ENCODE measurements at regions not wholly inside any gene's neighbourhood (a gene's known extent, or its start where the extent isn't known, plus 50 kb on each side); places are given as distances from the start of the nearest gene placed in this dataset.
A peak's percentile ranks its signal among the peaks of the same experiment; 100 is the strongest.

GRCh38 chr7:49295146-49295545 is 370.8 kb downstream of the CDC14C start:
- H3K79me2 ChIP-seq (ENCODE audit: insufficient read depth, low read length) = no peaks in the 10 kb centered on the region

GRCh38 chr7:49297958-49298357 is 373.6 kb downstream of the CDC14C start:
- no peaks in the 10 kb centered on the region for H3K4me1 ChIP-seq (ENCODE audit: insufficient read depth, low read length)
- peaks cover 12% of the 10 kb centered on the region for H3K4me1 Mint-ChIP-seq (ENCODE audit: low read depth, unreplicated experiment)
- no peaks in the 10 kb centered on the region for H3K9me3 Mint-ChIP-seq (ENCODE audit: unreplicated experiment)
- H2AFZ ChIP-seq (ENCODE audit: low read depth, low read length) = no peak overlapping the region
- no peaks in the 10 kb centered on the region for H3K9me3 ChIP-seq (ENCODE audit: insufficient read depth, low read depth, low read length)
- no peaks in the 10 kb centered on the region for H3K79me2 ChIP-seq (ENCODE audit: insufficient read depth, low read length)
- no peaks in the 10 kb centered on the region for H3K36me3 ChIP-seq (ENCODE audit: insufficient read depth, low read length)
- no peak overlapping the region for H3K27ac ChIP-seq (ENCODE audit: low read depth, low read length)
- H3K27me3 ChIP-seq (ENCODE audit: insufficient read depth, low read length) = no peaks in the 10 kb centered on the region
- DNase-seq (ENCODE audit: low read depth) (no peak), FAIRE-seq (no peak)
- no peak overlapping the region for H3K9ac ChIP-seq (ENCODE audit: low read length)
- H3K4me3 Mint-ChIP-seq (ENCODE audit: unreplicated experiment) = no peak overlapping the region
- H3K27ac Mint-ChIP-seq (ENCODE audit: unreplicated experiment) = no peak overlapping the region
- TF ChIP-seq CTCF (IDR thresholded peaks at IDR 0.05; ENCODE audit: insufficient read depth, low read depth, low read length) (no peak), EZH2 (IDR thresholded peaks at IDR 0.05; ENCODE audit: insufficient read depth, low read length) (no peak)
- H3K4me3 ChIP-seq (ENCODE audit: insufficient read depth, low read depth, low read length) = no peak overlapping the region
- no peaks in the 10 kb centered on the region for H3K27me3 Mint-ChIP-seq (ENCODE audit: low read depth, unreplicated experiment)
- no peaks in the 10 kb centered on the region for H4K20me1 ChIP-seq (ENCODE audit: insufficient read depth, low read length)
- no peak overlapping the region for H3K4me2 ChIP-seq (ENCODE audit: low read length)
- H3K36me3 Mint-ChIP-seq (ENCODE audit: low read depth, unreplicated experiment) = no peaks in the 10 kb centered on the region

More at GRCh38 chr7:49295146-49295545, 370.8 kb downstream of the CDC14C start:
- Histone ChIP-seq H3K4me3 (ENCODE audit: insufficient read depth, low read depth, low read length) (no peak overlapping the region), H3K4me1 (ENCODE audit: insufficient read depth, low read length) (no peaks in the 10 kb centered on the region), H3K36me3 (ENCODE audit: insufficient read depth, low read length) (no peaks in the 10 kb centered on the region), H3K27ac (ENCODE audit: low read depth, low read length) (peak overlapping the region; percentile 10), H4K20me1 (ENCODE audit: insufficient read depth, low read length) (no peaks in the 10 kb centered on the region), H3K9me3 (ENCODE audit: insufficient read depth, low read depth, low read length) (no peaks in the 10 kb centered on the region), H3K9ac (ENCODE audit: low read length) (no peak overlapping the region), H2AFZ (ENCODE audit: low read depth, low read length) (no peak overlapping the region), H3K4me2 (ENCODE audit: low read length) (no peak overlapping the region), H3K27me3 (ENCODE audit: insufficient read depth, low read length) (no peaks in the 10 kb centered on the region)
- Mint-ChIP-seq H3K36me3 (ENCODE audit: low read depth, unreplicated experiment) (no peaks in the 10 kb centered on the region), H3K9me3 (ENCODE audit: unreplicated experiment) (no peaks in the 10 kb centered on the region), H3K27ac (ENCODE audit: unreplicated experiment) (peak overlapping the region; percentile 93), H3K27me3 (ENCODE audit: low read depth, unreplicated experiment) (no peaks in the 10 kb centered on the region), H3K4me3 (ENCODE audit: unreplicated experiment) (peak overlapping the region; percentile 41), H3K4me1 (ENCODE audit: low read depth, unreplicated experiment) (peaks cover 12% of the 10 kb centered on the region)
- TF ChIP-seq EZH2 (IDR thresholded peaks at IDR 0.05; ENCODE audit: insufficient read depth, low read length) (no peak), CTCF (IDR thresholded peaks at IDR 0.05; ENCODE audit: insufficient read depth, low read depth, low read length) (no peak)
- DNase-seq (ENCODE audit: low read depth) (peak; percentile 86), FAIRE-seq (no peak)

GRCh38 chr7:49308787-49309186 is 384.4 kb downstream of the CDC14C start:
- no peak overlapping the region for H2AFZ ChIP-seq (ENCODE audit: low read depth, low read length)
- Mint-ChIP-seq H3K4me1 (ENCODE audit: low read depth, unreplicated experiment) (no peaks in the 10 kb centered on the region), H3K27me3 (ENCODE audit: low read depth, unreplicated experiment) (no peaks in the 10 kb centered on the region), H3K27ac (ENCODE audit: unreplicated experiment) (peak overlapping the region; percentile 13), H3K4me3 (ENCODE audit: unreplicated experiment) (no peak overlapping the region), H3K36me3 (ENCODE audit: low read depth, unreplicated experiment) (no peaks in the 10 kb centered on the region), H3K9me3 (ENCODE audit: unreplicated experiment) (no peaks in the 10 kb centered on the region)
- H3K27ac ChIP-seq (ENCODE audit: low read depth, low read length) = no peak overlapping the region
- no peaks in the 10 kb centered on the region for H3K9me3 ChIP-seq (ENCODE audit: insufficient read depth, low read depth, low read length)
- H3K9ac ChIP-seq (ENCODE audit: low read length) = no peak overlapping the region
- H3K4me2 ChIP-seq (ENCODE audit: low read length) = no peak overlapping the region
- no peak for TF ChIP-seq EZH2 (IDR thresholded peaks at IDR 0.05; ENCODE audit: insufficient read depth, low read length)
- H3K27me3 ChIP-seq (ENCODE audit: insufficient read depth, low read length) = no peaks in the 10 kb centered on the region
- no peak for FAIRE-seq
- no peaks in the 10 kb centered on the region for H3K36me3 ChIP-seq (ENCODE audit: insufficient read depth, low read length)
- DNase-seq (ENCODE audit: low read depth) = no peak
- no peaks in the 10 kb centered on the region for H3K4me1 ChIP-seq (ENCODE audit: insufficient read depth, low read length)
- H4K20me1 ChIP-seq (ENCODE audit: insufficient read depth, low read length) = no peaks in the 10 kb centered on the region
- H3K79me2 ChIP-seq (ENCODE audit: insufficient read depth, low read length) = no peaks in the 10 kb centered on the region
- no peak overlapping the region for H3K4me3 ChIP-seq (ENCODE audit: insufficient read depth, low read depth, low read length)

Measured in astrocyte (in vitro differentiated cells and primary cell).